ENCODE measurements at regions not wholly inside any gene's neighbourhood (a gene's known extent, or its start where the extent isn't known, plus 50 kb on each side); places are given as distances from the start of the nearest gene placed in this dataset.

DNA sequence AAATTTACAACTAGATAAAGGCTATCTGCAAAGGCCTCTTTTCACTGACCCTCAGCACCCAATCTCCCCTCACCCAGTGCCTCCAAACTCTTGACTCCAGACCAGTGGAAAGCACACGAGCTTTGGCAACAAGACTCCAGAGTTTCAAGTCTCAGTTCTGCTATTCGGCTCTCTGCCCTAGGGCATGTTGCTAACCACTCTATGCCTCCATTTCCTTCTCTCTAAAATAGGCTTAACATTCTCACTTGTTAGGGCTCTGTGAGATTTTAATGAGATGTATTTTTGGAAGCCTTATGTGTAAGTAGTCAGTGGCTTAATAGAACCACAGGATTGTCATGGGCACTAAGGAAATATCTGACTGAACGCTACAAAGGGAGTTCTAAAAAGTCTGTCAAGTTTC, 116.5 kb upstream of the IQCM start:
- Histone ChIP-seq H3K27me3 (ENCODE audit: insufficient read depth, low read length) (no peaks in the 10 kb centered on the region), H3K14ac (ENCODE audit: low read length) (no peak overlapping the region), H3K4me2 (ENCODE audit: low read length) (no peak overlapping the region), H3K4me1 (ENCODE audit: control insufficient read depth in 1 of 2, insufficient read depth in 2 of 2, low read length in 2 of 2) (no peaks in the 10 kb centered on the region), H2BK12ac (ENCODE audit: low read length) (no peak overlapping the region), H3K9ac (ENCODE audit: low read length) (no peak overlapping the region), H3K79me2 (ENCODE audit: control insufficient read depth, insufficient read depth, low read length, poor library complexity) (no peaks in the 10 kb centered on the region), H2BK120ac (ENCODE audit: insufficient read depth, low read length, poor library complexity) (no peak overlapping the region), H3K4ac (ENCODE audit: low read depth, low read length) (no peak overlapping the region), H3K36me3 (ENCODE audit: control insufficient read depth in 1 of 2, insufficient read depth in 2 of 2, low read length in 2 of 2) (no peaks in the 10 kb centered on the region), H2AFZ (ENCODE audit: insufficient read depth, low read length, poor library complexity) (no peak overlapping the region), H4K12ac (ENCODE audit: low read depth, low read length) (no peak overlapping the region), H3K79me1 (ENCODE audit: low read length) (no peaks in the 10 kb centered on the region), H2BK5ac (ENCODE audit: low read depth, low read length, poor library complexity) (no peak overlapping the region), H3K9me3 (ENCODE audit: insufficient read depth, low read depth, low read length) (no peaks in the 10 kb centered on the region), H3K18ac (ENCODE audit: low read length) (no peak overlapping the region), H3K27ac (ENCODE audit: low read depth, low read length) (no peak overlapping the region), H4K8ac (ENCODE audit: low read depth, low read length) (no peak overlapping the region), H3K4me3 (ENCODE audit: low read depth, low read length) (no peak overlapping the region), H3K23ac (ENCODE audit: low read length) (no peak overlapping the region), H2AK5ac (ENCODE audit: low read length) (no peak overlapping the region), H4K91ac (ENCODE audit: low read depth, low read length) (no peak overlapping the region)
- DNase-seq: no peak
- WGBS (ENCODE audit: extremely low coverage, insufficient coverage, insufficient read length): no CpG with 5 or more reads among the region's 3 CpGs

DNA sequence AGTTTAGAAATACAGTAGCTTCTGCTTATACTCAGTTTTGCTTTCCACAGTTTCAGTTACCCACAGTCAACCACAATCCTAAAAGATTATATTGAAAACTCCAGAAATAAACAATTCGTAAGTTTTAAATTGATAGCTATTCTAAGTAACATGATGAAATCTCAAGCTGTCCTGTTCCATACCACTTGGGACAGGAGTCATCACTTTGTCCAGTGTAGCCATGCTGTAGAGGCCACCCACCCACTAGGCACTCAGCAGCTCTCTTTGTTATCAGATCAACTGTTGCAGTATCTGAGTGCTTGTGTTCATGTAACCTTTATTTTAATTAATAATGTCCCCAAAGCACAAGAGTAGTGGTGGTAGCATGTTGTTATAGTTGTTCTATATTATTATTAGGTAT, 117.5 kb upstream of the IQCM start:
- no peaks in the 10 kb centered on the region for H3K27me3 ChIP-seq (ENCODE audit: insufficient read depth, low read length)
- no peaks in the 10 kb centered on the region for H3K79me2 ChIP-seq (ENCODE audit: control insufficient read depth, insufficient read depth, low read length, poor library complexity)
- no peaks in the 10 kb centered on the region for H3K36me3 ChIP-seq (ENCODE audit: control insufficient read depth in 1 of 2, insufficient read depth in 2 of 2, low read length in 2 of 2)
- H3K4me2 ChIP-seq (ENCODE audit: low read length): no peak overlapping the region
- no peak overlapping the region for H4K8ac ChIP-seq (ENCODE audit: low read depth, low read length)
- no peak overlapping the region for H3K9ac ChIP-seq (ENCODE audit: low read length)
- H2AK5ac ChIP-seq (ENCODE audit: low read length): no peak overlapping the region
- H3K27ac ChIP-seq (ENCODE audit: low read depth, low read length): no peak overlapping the region
- H3K9me3 ChIP-seq (ENCODE audit: insufficient read depth, low read depth, low read length): no peaks in the 10 kb centered on the region
- no peak for DNase-seq
- H2AFZ ChIP-seq (ENCODE audit: insufficient read depth, low read length, poor library complexity): no peak overlapping the region
- no peaks in the 10 kb centered on the region for H3K4me1 ChIP-seq (ENCODE audit: control insufficient read depth in 1 of 2, insufficient read depth in 2 of 2, low read length in 2 of 2)
- H4K12ac ChIP-seq (ENCODE audit: low read depth, low read length): no peak overlapping the region
- no peak overlapping the region for H3K4ac ChIP-seq (ENCODE audit: low read depth, low read length)
- no peak overlapping the region for H2BK120ac ChIP-seq (ENCODE audit: insufficient read depth, low read length, poor library complexity)
- H4K91ac ChIP-seq (ENCODE audit: low read depth, low read length): no peak overlapping the region
- no peaks in the 10 kb centered on the region for H3K79me1 ChIP-seq (ENCODE audit: low read length)
- H3K14ac ChIP-seq (ENCODE audit: low read length): no peak overlapping the region
- H3K18ac ChIP-seq (ENCODE audit: low read length): no peak overlapping the region
- no peak overlapping the region for H2BK5ac ChIP-seq (ENCODE audit: low read depth, low read length, poor library complexity)
- no peak overlapping the region for H3K4me3 ChIP-seq (ENCODE audit: low read depth, low read length)
- no peak overlapping the region for H2BK12ac ChIP-seq (ENCODE audit: low read length)
- H3K23ac ChIP-seq (ENCODE audit: low read length): no peak overlapping the region
- no CpG with 5 or more reads among the region's 1 CpG for WGBS (ENCODE audit: extremely low coverage, insufficient coverage, insufficient read length)

GRCh38 chr4:149933883-149934282, 118.2 kb upstream of the IQCM start:
- Histone ChIP-seq H2BK5ac (ENCODE audit: low read depth, low read length, poor library complexity) (no peak overlapping the region), H3K9ac (ENCODE audit: low read length) (peak overlapping the region; percentile 3), H3K18ac (ENCODE audit: low read length) (no peak overlapping the region), H2AK5ac (ENCODE audit: low read length) (no peak overlapping the region), H3K27ac (ENCODE audit: low read depth, low read length) (no peak overlapping the region), H3K4me3 (ENCODE audit: low read depth, low read length) (no peak overlapping the region), H2AFZ (ENCODE audit: insufficient read depth, low read length, poor library complexity) (no peak overlapping the region), H4K12ac (ENCODE audit: low read depth, low read length) (no peak overlapping the region), H2BK120ac (ENCODE audit: insufficient read depth, low read length, poor library complexity) (no peak overlapping the region), H4K91ac (ENCODE audit: low read depth, low read length) (no peak overlapping the region), H3K36me3 (ENCODE audit: control insufficient read depth in 1 of 2, insufficient read depth in 2 of 2, low read length in 2 of 2) (no peaks in the 10 kb centered on the region), H3K4me2 (ENCODE audit: low read length) (no peak overlapping the region), H3K23ac (ENCODE audit: low read length) (no peak overlapping the region), H3K79me2 (ENCODE audit: control insufficient read depth, insufficient read depth, low read length, poor library complexity) (no peaks in the 10 kb centered on the region), H3K27me3 (ENCODE audit: insufficient read depth, low read length) (no peaks in the 10 kb centered on the region), H3K14ac (ENCODE audit: low read length) (no peak overlapping the region), H3K9me3 (ENCODE audit: insufficient read depth, low read depth, low read length) (no peaks in the 10 kb centered on the region), H4K8ac (ENCODE audit: low read depth, low read length) (no peak overlapping the region), H3K4me1 (ENCODE audit: control insufficient read depth in 1 of 2, insufficient read depth in 2 of 2, low read length in 2 of 2) (no peaks in the 10 kb centered on the region), H3K79me1 (ENCODE audit: low read length) (no peaks in the 10 kb centered on the region), H2BK12ac (ENCODE audit: low read length) (no peak overlapping the region), H3K4ac (ENCODE audit: low read depth, low read length) (no peak overlapping the region)
- no CpG with 5 or more reads among the region's 3 CpGs for WGBS (ENCODE audit: extremely low coverage, insufficient coverage, insufficient read length)
- DNase-seq: no peak

GRCh38 chr4:149949381-149949780, 128.9 kb upstream of the DCLK2 start:
- Histone ChIP-seq H3K4me2 (ENCODE audit: low read length) (no peak overlapping the region), H4K91ac (ENCODE audit: low read depth, low read length) (no peak overlapping the region), H4K8ac (ENCODE audit: low read depth, low read length) (no peak overlapping the region), H2AK5ac (ENCODE audit: low read length) (no peak overlapping the region), H3K18ac (ENCODE audit: low read length) (no peak overlapping the region), H3K27ac (ENCODE audit: low read depth, low read length) (no peak overlapping the region), H3K27me3 (ENCODE audit: insufficient read depth, low read length) (no peaks in the 10 kb centered on the region), H3K14ac (ENCODE audit: low read length) (no peak overlapping the region), H2BK120ac (ENCODE audit: insufficient read depth, low read length, poor library complexity) (no peak overlapping the region), H2AFZ (ENCODE audit: insufficient read depth, low read length, poor library complexity) (no peak overlapping the region), H3K4ac (ENCODE audit: low read depth, low read length) (no peak overlapping the region), H4K12ac (ENCODE audit: low read depth, low read length) (no peak overlapping the region), H3K4me3 (ENCODE audit: low read depth, low read length) (no peak overlapping the region), H3K23ac (ENCODE audit: low read length) (no peak overlapping the region), H3K4me1 (ENCODE audit: control insufficient read depth in 1 of 2, insufficient read depth in 2 of 2, low read length in 2 of 2) (no peaks in the 10 kb centered on the region), H3K36me3 (ENCODE audit: control insufficient read depth in 1 of 2, insufficient read depth in 2 of 2, low read length in 2 of 2) (no peaks in the 10 kb centered on the region), H2BK5ac (ENCODE audit: low read depth, low read length, poor library complexity) (no peak overlapping the region), H3K79me1 (ENCODE audit: low read length) (no peaks in the 10 kb centered on the region), H3K9ac (ENCODE audit: low read length) (no peak overlapping the region), H3K79me2 (ENCODE audit: control insufficient read depth, insufficient read depth, low read length, poor library complexity) (no peaks in the 10 kb centered on the region), H2BK12ac (ENCODE audit: low read length) (no peak overlapping the region), H3K9me3 (ENCODE audit: insufficient read depth, low read depth, low read length) (no peaks in the 10 kb centered on the region)
- no peak for DNase-seq
- WGBS (ENCODE audit: extremely low coverage, insufficient coverage, insufficient read length): no CpG with 5 or more reads among the region's 5 CpGs

Measured in trophoblast cell (in vitro differentiated cells and primary cell).